NCI-H345 (cell line): ENCODE measurements at regions not wholly inside any gene's neighbourhood (a gene's known extent, or its start where the extent isn't known, plus 50 kb on each side); places are given as distances from the start of the nearest gene placed in this dataset.

Experiments used
- DNase-seq: peaks from one replicate; lab custom pipeline; 2025; lab: John Stamatoyannopoulos, UW

GRCh38 chr1:228975238-228975907, 240.1 kb downstream of the RHOU start:
- no peak for DNase-seq

- DNase-seq = no peak
Observed at GRCh38 chr1:228976316-228976715, 241.0 kb downstream of the RHOU start.

GRCh38 chr1:228977307-228977706, 242.0 kb downstream of the RHOU start:
- no peak for DNase-seq

- DNase-seq = no peak
Observed at GRCh38 chr1:228977741-228978140, 242.5 kb downstream of the RHOU start.

GRCh38 chr1:228978484-228979324, 243.4 kb downstream of the RHOU start:
- DNase-seq = no peak

- no peak for DNase-seq
Observed at GRCh38 chr1:228979325-228979699, 244.0 kb downstream of the RHOU start.

- DNase-seq = no peak
Observed at GRCh38 chr1:228979774-228980173, 244.5 kb downstream of the RHOU start.

- DNase-seq = no peak
Observed at GRCh38 chr1:228980232-228980937, 245.1 kb downstream of the RHOU start.

GRCh38 chr1:228982637-228983036, 247.4 kb downstream of the RHOU start:
- no peak for DNase-seq

- DNase-seq = no peak
Observed at GRCh38 chr1:228983231-228983660, 248.0 kb downstream of the RHOU start.

GRCh38 chr1:228983661-228984060, 248.4 kb downstream of the RHOU start:
- DNase-seq = no peak

- DNase-seq = no peak
Observed at GRCh38 chr1:228984107-228984506, 248.8 kb downstream of the RHOU start.

- DNase-seq = no peak
Observed at GRCh38 chr1:228984646-228985631, 249.7 kb downstream of the RHOU start.

GRCh38 chr1:228985661-228986060, 250.4 kb downstream of the RHOU start:
- no peak for DNase-seq

GRCh38 chr1:228986093-228986904, 251.0 kb downstream of the RHOU start:
- peak; percentile 21 for DNase-seq

GRCh38 chr1:228987286-228987685, 252.0 kb downstream of the RHOU start:
- DNase-seq = no peak

GRCh38 chr1:228987736-228988506, 252.6 kb downstream of the RHOU start:
- DNase-seq = no peak

- no peak for DNase-seq
Observed at GRCh38 chr1:228988664-228989063, 253.4 kb downstream of the RHOU start.

GRCh38 chr1:228989176-228989575, 253.9 kb downstream of the RHOU start:
- no peak for DNase-seq

- DNase-seq = no peak
Observed at GRCh38 chr1:228989676-228989991, 254.4 kb downstream of the RHOU start.
